Pancreas (tissue), 10 donors: ENCODE measurements at regions not wholly inside any gene's neighbourhood (a gene's known extent, or its start where the extent isn't known, plus 50 kb on each side); places are given as distances from the start of the nearest gene placed in this dataset.
A peak's percentile ranks its signal among the peaks of the same experiment; 100 is the strongest.
"Not testable (repeated sequence)": the region's sequence is repeated elsewhere in the genome, so short reads cannot be mapped to it uniquely, and the experiment has no call there.

ENCODE experiments used
- ATAC-seq, 4 donors: fragments of 200-7000 bp; cut with Tn5 transposase; one replicate each; pipeline versions ENCODE4 v1.8.0 to v1.9.1; 2020; ENCODE audit warnings: mild to moderate bottlenecking in 4 of 4, moderate library complexity in 4 of 4
- DNase-seq, 6 donors: peaks; one replicate each; pipeline ENCODE4 v3.0.0-alpha.2; 2020
- FAIRE-seq: peaks from 2 replicates; lab custom pipeline; 2012; peaks lifted over from hg19 to GRCh38; lab: Jason Lieb, UNC
- H3K27ac ChIP-seq, 4 donors: fragments of 200-600 bp; sonication (generic); 1 replicate in 3 of 4; 2 replicates in 1 of 4; pipeline versions ENCODE4 v1.5.0 to v1.8.0; 2020
- H3K27me3 ChIP-seq, 4 donors: fragments of 200-600 bp; one replicate each; pipeline ENCODE4 v1.8.0; 2021
- H3K36me3 ChIP-seq, 3 donors: fragments of 200-600 bp; sonication (generic) in 1 of 3; one replicate each; pipeline versions ENCODE4 v1.5.0 to v1.8.0; 2020 to 2021
- H3K4me1 ChIP-seq, 3 donors: fragments of 200-600 bp; one replicate each; pipeline ENCODE4 v1.8.0; 2021
- H3K4me3 ChIP-seq, 4 donors: fragments of 200-600 bp; sonication (generic) in 2 of 4; one replicate each; pipeline versions ENCODE4 v1.5.0 to v1.8.0; 2020 to 2021
- H3K9me3 ChIP-seq, 4 donors: fragments of 200-600 bp; one replicate each; pipeline ENCODE4 v1.8.0; 2021
- CTCF ChIP-seq, 4 donors: fragments of 200-600 bp; sonication (generic) in 3 of 4; IDR thresholded peaks; one replicate each; pipeline versions ENCODE4 v1.5.0 to v1.8.0; 2021; ENCODE audit warnings: antibody characterized with exemption in 4 of 4
- whole genome bisulfite sequencing, 2 donors: extraction: QIAGEN DNeasy Blood & Tissue Kit; methylation state at CpG; one replicate each; pipeline ENCODE4 v1.1.7; 2013; 5-methylcytosine and 5-hydroxymethylcytosine counted together
- intact Hi-C, 3 donors: fragments of 100-400 bp; cut with DNase I; formaldehyde crosslinking; loops; one replicate each; pipeline versions ENCODE4 v1.11.1 to v1.14.2; 2022
- donor health status: healthy with polysubstance abuse.
- donor health status: DM: no; HTN: no; CAD: no; lungs with moderate emphysema.
- donor health status: DM: no; HTN: no; CAD: no.
- donor health status: control.
- donor health status: control.
- donor health status: Bipolar disorder and iron deficiency.
- donor health status: DM: yes; HTN: yes; CAD: no.
- donor health status: DM: no; HTN: no; CAD: no.
- donor health status: DM: no; HTN: no; CAD: no.
- donor health status: DM: yes; HTN: yes; CAD: no.

- no peaks in the 10 kb centered on the region for H3K4me1 ChIP-seq
- H3K36me3 ChIP-seq, result no peaks in the 10 kb centered on the region
- DNase-seq (no peak), ATAC-seq (no peak), FAIRE-seq (no peak)
- WGBS, 2 donors, result 52 to 74% methylated on average over 4 of the region's 4 CpGs
- H3K27ac ChIP-seq, result no peak overlapping the region
- no peak overlapping the region for H3K4me3 ChIP-seq
- H3K9me3 ChIP-seq, result peaks cover 0 to 5% (median 0%) of the 10 kb centered on the region in 4 donors
- H3K27me3 ChIP-seq, result no peaks in the 10 kb centered on the region
- no peak for TF ChIP-seq CTCF (IDR thresholded peaks at IDR 0.05)
- intact Hi-C loops, result no loop called here
Observed at GRCh38 chrX:128992107-128992971, 531.0 kb downstream of the SMARCA1 start.

GRCh38 chrX:128975745-128976144 lies 547.5 kb downstream of the SMARCA1 start:
- Histone ChIP-seq H3K9me3 (no peaks in the 10 kb centered on the region), H3K4me3 (no peak overlapping the region), H3K27me3 (peaks cover 0 to 8% (median 2%) of the 10 kb centered on the region in 4 donors), H3K27ac (no peak overlapping the region), H3K36me3 (no peaks in the 10 kb centered on the region), H3K4me1 (no peaks in the 10 kb centered on the region)
- no peak for FAIRE-seq
- TF ChIP-seq CTCF (IDR thresholded peaks at IDR 0.05), result peak; percentile 19 to 54 (median 44)
- ATAC-seq, result peak in 3 of 4 donors; percentile 68 to 78 (median 72)
- DNase-seq, result peak in 5 of 6 donors; percentile 5 to 68 (median 43)
- intact Hi-C loops, result no loop called here
- WGBS, 2 donors, result 1 to 6% methylated on average over 6 of the region's 6 CpGs

- no peak for ATAC-seq
- Histone ChIP-seq H3K27ac (no peak overlapping the region), H3K4me1 (no peaks in the 10 kb centered on the region), H3K36me3 (no peaks in the 10 kb centered on the region), H3K4me3 (no peak overlapping the region), H3K9me3 (no peaks in the 10 kb centered on the region), H3K27me3 (peaks cover 0 to 8% (median 2%) of the 10 kb centered on the region in 4 donors)
- 52 to 71% methylated on average over 3 of the region's 3 CpGs for WGBS, 2 donors
- TF ChIP-seq CTCF (IDR thresholded peaks at IDR 0.05), result no peak
- no peak for DNase-seq
- no peak for FAIRE-seq
- intact Hi-C loops, result no loop called here
Observed at GRCh38 chrX:128973033-128973432, 550.3 kb downstream of the SMARCA1 start.

GRCh38 chrX:128961290-128961689 lies 562.0 kb downstream of the SMARCA1 start:
- intact Hi-C loops, result no loop called here
- FAIRE-seq, result no peak
- Histone ChIP-seq H3K4me1 (no peaks in the 10 kb centered on the region), H3K9me3 (no peaks in the 10 kb centered on the region), H3K36me3 (no peaks in the 10 kb centered on the region), H3K27me3 (no peaks in the 10 kb centered on the region), H3K27ac (no peak overlapping the region), H3K4me3 (no peak overlapping the region)
- TF ChIP-seq CTCF (IDR thresholded peaks at IDR 0.05), result no peak
- WGBS, 2 donors, result 50 to 57% methylated on average over 1 of the region's 1 CpG
- no peak for ATAC-seq
- no peak for DNase-seq

GRCh38 chrX:128954697-128955096 lies 568.6 kb downstream of the SMARCA1 start:
- DNase-seq, H3K4me1 ChIP-seq, FAIRE-seq, H3K27me3 ChIP-seq, H3K9me3 ChIP-seq, ATAC-seq, intact Hi-C loops, H3K4me3 ChIP-seq, H3K27ac ChIP-seq, H3K36me3 ChIP-seq: not testable (repeated sequence)
- 68 to 69% methylated on average over 1 of the region's 1 CpG for WGBS, 2 donors
